ENCODE measurements at regions not wholly inside any gene's neighbourhood (a gene's known extent, or its start where the extent isn't known, plus 50 kb on each side); places are given as distances from the start of the nearest gene placed in this dataset.
A peak's percentile ranks its signal among the peaks of the same experiment; 100 is the strongest.
"Not testable (repeated sequence)": the region's sequence is repeated elsewhere in the genome, so short reads cannot be mapped to it uniquely, and the experiment has no call there.

DNA sequence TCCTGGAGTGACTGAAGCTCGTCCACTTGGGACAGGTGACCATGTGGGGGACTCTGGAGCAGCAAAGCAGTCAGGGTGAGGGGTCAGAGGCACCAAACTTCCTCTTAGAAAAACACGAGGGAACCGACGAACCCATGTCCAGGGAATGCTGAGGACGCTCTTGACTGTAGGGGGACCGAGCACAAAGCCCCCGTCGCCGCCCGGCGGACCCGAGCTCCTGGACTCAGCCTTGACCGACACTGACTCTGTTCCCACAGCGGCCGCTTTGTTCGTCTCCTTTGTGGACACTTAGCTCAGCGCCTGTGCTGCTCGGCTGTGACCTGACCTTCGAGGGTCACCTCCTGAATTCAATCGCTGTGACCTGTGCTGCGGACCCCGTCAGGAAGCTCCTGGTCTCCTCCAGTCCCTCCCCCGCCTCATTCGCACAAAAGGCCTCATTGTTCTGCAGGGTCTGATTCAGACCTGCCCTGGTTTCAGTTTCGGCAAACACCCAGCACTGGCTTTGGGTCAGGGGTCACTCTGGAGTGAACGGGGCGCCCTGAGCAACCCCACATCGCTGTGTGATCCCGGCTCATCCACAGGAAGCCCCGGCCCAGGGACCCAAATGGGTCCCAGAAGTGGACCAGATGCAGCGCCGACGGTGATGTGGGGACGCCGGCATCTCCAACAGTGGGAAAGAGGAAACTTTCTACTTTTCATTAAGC is 454.8 kb downstream of the PREX1 start:
- H3K4me3 ChIP-seq; ATAC-seq (replicated peaks in 6 of 8); in situ Hi-C loops (cut with MboI; ENCODE audit: low pct_unique_long_range_greater_than_20kb in 2 of 9, low sequenced_read_pairs in 9 of 9, unreplicated experiment in 9 of 9); H3K27ac ChIP-seq: not testable (repeated sequence)
- WGBS, 10 experiments: 33 to 84% (median 61%) methylated on average over 1 to 8 of the region's 35 CpGs; no CpG with 5 or more reads in 2 of the 10 experiments
- peaks cover 61 to 90% of the 10 kb centered on the region in 2 donors for H3K4me1 ChIP-seq (replicated peaks in 1 of 2)

DNA sequence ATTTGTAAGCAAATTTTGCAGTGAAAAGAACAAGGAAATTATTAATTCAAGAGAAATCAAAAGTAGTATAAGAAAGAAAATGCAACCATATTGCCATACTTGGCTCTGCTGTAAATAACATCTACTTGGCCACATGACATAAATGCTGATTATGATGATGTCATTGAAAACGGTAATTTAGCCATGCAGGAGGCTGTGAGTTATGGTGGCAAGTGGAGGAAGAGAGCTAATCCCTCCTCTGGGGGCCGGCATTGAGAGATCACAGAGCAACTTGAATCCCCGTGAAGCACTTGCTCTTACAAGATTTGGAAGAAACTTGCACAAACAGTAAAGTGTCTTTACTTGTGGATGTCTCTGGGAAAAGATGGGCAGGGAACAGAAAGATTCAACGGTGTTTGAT is 456.6 kb downstream of the PREX1 start:
- H3K27ac ChIP-seq: no peak overlapping the region
- in situ Hi-C loops (cut with MboI; ENCODE audit: low pct_unique_long_range_greater_than_20kb in 2 of 9, low sequenced_read_pairs in 9 of 9, unreplicated experiment in 9 of 9): no loop called here
- no peak overlapping the region for H3K4me3 ChIP-seq
- H3K4me1 ChIP-seq (replicated peaks in 1 of 2): peaks cover 63 to 80% of the 10 kb centered on the region in 2 donors
- ATAC-seq (replicated peaks in 6 of 8): peak in 3 of 8 experiments; percentile 12 to 35 (median 22)
- 50 to 93% (median 78%) methylated on average over 1 to 4 of the region's 4 CpGs; no CpG with 5 or more reads in 2 of the 10 experiments for WGBS, 10 experiments

DNA sequence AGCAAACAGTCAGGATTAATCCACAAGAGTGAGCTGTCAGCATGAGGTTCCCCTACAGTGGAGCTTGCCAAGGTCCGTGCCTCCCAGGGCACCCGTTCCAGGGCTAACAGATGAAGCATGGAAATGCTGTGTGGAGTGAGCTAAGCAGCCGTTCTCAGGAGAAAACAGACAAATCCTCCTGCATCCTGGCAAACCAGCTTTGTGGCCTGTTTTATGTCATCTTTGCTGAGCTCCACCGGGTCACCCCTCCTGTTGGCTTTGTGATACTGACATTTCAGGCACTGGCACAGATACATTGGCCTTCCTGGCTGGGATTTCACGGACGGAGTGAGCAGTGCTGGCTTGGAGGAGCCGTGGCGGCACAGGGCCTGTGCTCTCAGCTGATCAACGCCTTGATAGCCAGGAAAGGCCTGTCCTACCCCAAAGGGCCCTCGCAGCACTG is 459.2 kb downstream of the PREX1 start:
- in situ Hi-C loops (cut with MboI; ENCODE audit: low pct_unique_long_range_greater_than_20kb in 2 of 9, low sequenced_read_pairs in 9 of 9, unreplicated experiment in 9 of 9); H3K4me3 ChIP-seq: not testable (repeated sequence)
- Histone ChIP-seq H3K27ac (peak overlapping the region; percentile 38 to 49), H3K4me1 (replicated peaks in 1 of 2) (peaks cover 37 to 54% of the 10 kb centered on the region in 2 donors)
- peak in 5 of 8 experiments; percentile 11 to 35 (median 27) for ATAC-seq (replicated peaks in 6 of 8)
- 0 to 100% (median 83%) methylated on average over 1 to 2 of the region's 10 CpGs; no CpG with 5 or more reads in 7 of the 10 experiments for WGBS, 10 experiments

DNA sequence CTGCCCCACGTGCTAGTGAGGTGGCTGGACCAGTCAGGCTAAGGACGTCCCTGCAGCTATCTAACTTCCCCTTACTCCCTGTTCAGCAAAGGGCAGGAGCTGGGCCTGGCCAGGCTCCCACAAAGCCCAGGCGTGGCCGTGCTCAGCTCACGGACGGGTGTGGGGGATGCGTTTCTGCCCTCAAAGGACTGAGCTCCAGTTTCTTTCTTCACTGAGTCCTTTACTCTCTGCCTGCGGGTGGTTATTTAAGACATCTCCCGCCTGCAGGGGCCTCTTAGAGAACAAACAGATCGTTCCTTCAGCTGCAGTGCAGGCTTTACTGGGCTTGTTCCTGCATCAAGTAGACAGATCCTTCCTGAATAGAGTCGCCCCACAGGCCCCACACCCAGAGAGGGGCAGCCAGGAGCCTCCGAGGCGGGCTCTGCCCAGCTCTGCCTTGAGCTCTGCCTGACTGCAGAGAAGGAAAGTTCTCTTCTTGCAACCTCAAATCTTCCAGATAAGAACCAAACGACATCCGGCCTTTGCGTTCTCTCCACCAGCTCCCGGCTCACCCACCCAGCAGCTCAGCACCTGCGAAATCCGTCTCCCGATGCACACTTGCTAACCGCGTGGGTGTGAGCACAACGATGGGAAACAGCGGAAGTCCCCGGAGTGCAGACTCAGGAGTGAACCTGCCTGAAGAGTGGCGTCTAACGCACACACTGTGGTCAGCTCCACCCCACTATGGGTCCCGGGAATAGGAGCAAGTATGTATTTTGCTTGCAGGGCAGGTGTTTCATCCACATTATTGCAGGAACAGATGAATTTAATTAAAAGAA is 460.0 kb downstream of the PREX1 start:
- H3K4me1 ChIP-seq (replicated peaks in 1 of 2): peaks cover 30 to 46% of the 10 kb centered on the region in 2 donors
- in situ Hi-C loops (cut with MboI; ENCODE audit: low pct_unique_long_range_greater_than_20kb in 2 of 9, low sequenced_read_pairs in 9 of 9, unreplicated experiment in 9 of 9); H3K4me3 ChIP-seq: not testable (repeated sequence)
- H3K27ac ChIP-seq: peak overlapping the region in 1 of 2 donors; percentile 16
- no CpG with 5 or more reads among the region's 28 CpGs for WGBS, 10 experiments
- peak; percentile 30 to 79 (median 54) for ATAC-seq (replicated peaks in 6 of 8)

DNA sequence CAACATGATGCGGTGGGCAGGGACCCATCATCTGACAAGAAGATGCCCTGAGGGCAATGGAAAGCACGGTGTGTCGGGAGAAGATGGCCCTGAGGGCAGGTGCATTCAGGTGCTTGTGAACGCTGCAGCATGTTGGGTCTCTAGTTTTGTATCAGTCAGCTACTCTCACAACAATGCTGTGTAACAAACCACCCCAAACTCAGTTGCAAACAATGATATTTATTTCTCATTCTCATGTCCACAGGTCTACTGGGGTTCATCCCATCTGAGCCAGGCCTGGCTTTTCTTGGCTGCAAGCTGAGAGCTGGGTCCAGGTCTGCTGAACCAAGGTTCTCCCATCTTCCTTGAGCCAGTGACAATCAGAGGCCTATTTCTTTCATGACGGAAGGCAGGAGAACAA is 461.6 kb downstream of the PREX1 start:
- no peak for ATAC-seq (replicated peaks in 6 of 8)
- in situ Hi-C loops (cut with MboI; ENCODE audit: low pct_unique_long_range_greater_than_20kb in 2 of 9, low sequenced_read_pairs in 9 of 9, unreplicated experiment in 9 of 9): no loop called here
- Histone ChIP-seq H3K4me1 (replicated peaks in 1 of 2) (peaks cover 27 to 37% of the 10 kb centered on the region in 2 donors), H3K27ac (no peak overlapping the region), H3K4me3 (no peak overlapping the region)
- WGBS, 10 experiments: 56 to 100% (median 100%) methylated on average over 1 to 4 of the region's 5 CpGs; no CpG with 5 or more reads in 4 of the 10 experiments

DNA sequence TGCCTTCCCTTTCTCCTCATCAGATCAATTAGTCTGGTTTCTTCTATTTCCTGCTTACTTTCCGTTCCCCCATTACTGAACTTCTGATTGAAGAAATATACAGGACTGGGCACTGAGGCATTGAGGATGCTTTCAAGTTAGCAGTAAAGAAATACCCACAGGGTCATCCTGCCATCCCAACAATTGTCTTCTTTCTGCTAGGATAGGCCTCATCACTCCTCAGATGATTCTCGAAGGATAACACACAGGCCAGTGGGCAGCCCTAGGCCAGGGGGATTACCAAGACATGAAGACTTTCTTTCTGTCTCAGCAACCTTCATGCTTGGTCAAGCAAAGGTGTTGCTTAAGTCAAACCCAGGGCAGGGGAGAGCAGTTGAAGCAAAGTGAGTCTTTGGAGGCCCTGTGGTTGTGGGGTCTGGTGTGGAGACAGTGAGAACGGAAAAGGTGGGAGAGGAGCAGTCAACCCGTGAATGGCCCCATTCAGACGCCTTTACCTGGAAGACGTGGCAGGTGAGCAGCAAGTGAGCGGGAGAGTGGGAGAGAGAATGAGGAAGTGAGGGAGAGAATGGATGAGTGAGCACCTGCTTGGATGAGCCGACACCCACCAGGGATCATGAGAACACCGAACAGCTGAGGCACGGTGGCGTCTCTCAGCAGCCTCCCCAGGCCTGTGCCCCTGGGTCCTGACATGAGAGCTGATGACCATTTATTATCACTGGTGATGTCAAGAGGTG is 462.9 kb downstream of the PREX1 start:
- in situ Hi-C loops (cut with MboI; ENCODE audit: low pct_unique_long_range_greater_than_20kb in 2 of 9, low sequenced_read_pairs in 9 of 9, unreplicated experiment in 9 of 9): no loop called here
- no peak for ATAC-seq (replicated peaks in 6 of 8)
- Histone ChIP-seq H3K27ac (no peak overlapping the region), H3K4me3 (no peak overlapping the region), H3K4me1 (replicated peaks in 1 of 2) (peaks cover 24 to 32% of the 10 kb centered on the region in 2 donors)
- WGBS, 10 experiments: 38 to 100% (median 100%) methylated on average over 1 to 3 of the region's 11 CpGs; no CpG with 5 or more reads in 1 of the 10 experiments

DNA sequence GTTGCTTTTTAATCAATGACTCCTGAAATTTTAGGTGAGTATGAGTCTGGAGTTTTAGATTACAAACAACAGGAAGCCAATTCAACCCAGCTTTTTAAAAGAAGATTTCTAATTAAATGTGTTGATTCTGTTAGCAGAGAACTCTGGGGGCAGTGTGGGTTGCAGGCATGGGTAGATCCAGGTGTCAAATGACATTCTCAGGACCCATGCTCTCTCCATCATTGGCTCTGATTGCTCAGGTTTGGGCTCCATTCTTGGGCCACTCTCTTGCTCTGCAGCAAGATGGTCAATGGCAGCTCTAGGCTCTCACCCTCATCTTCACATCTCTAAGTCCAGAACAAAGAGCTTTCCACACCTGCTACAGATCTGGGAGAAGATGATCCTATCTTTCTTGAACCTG is 463.7 kb downstream of the PREX1 start:
- H3K4me1 ChIP-seq (replicated peaks in 1 of 2): peaks cover 26 to 28% of the 10 kb centered on the region in 2 donors
- in situ Hi-C loops (cut with MboI; ENCODE audit: low pct_unique_long_range_greater_than_20kb in 2 of 9, low sequenced_read_pairs in 9 of 9, unreplicated experiment in 9 of 9): no loop called here
- H3K4me3 ChIP-seq: no peak overlapping the region
- ATAC-seq (replicated peaks in 6 of 8): no peak
- no peak overlapping the region for H3K27ac ChIP-seq

DNA sequence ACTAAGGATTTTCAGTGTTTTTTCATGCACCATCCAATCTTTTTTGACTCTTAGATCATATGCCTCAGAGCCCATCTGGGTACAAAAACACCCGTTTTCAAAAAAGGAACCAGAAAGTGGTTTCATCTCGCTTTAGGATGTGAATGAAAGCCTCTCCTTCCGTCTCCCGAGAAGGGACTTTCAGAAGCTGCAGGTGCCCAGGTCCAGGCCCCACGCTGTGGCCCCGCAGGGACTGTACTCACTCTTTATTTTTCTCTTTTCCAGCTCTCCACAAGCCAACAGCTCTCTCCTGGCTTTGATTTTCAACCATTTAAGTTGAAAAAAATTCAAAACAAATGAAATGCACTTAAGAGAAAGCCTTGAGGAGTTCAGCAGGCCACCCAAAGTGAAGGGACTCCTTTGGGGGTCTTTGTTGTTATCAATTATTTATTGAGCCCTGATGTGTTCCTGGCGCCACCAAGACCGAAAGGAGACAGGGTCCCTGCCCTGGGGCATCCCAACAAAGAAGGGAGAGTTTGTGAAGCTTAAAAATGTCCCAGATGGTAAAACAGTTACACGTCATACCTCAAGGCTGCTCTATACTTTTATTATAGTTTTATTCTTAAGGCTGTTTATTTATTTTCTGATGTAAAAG is 467.3 kb downstream of the PREX1 start:
- no peak for ATAC-seq (replicated peaks in 6 of 8)
- H3K27ac ChIP-seq: no peak overlapping the region
- H3K4me3 ChIP-seq: no peak overlapping the region
- WGBS, 10 experiments: 17 to 83% (median 62%) methylated on average over 2 to 9 of the region's 9 CpGs
- peaks cover 13 to 14% of the 10 kb centered on the region in 2 donors for H3K4me1 ChIP-seq (replicated peaks in 1 of 2)
- in situ Hi-C loops (cut with MboI; ENCODE audit: low pct_unique_long_range_greater_than_20kb in 2 of 9, low sequenced_read_pairs in 9 of 9, unreplicated experiment in 9 of 9): no loop called here

DNA sequence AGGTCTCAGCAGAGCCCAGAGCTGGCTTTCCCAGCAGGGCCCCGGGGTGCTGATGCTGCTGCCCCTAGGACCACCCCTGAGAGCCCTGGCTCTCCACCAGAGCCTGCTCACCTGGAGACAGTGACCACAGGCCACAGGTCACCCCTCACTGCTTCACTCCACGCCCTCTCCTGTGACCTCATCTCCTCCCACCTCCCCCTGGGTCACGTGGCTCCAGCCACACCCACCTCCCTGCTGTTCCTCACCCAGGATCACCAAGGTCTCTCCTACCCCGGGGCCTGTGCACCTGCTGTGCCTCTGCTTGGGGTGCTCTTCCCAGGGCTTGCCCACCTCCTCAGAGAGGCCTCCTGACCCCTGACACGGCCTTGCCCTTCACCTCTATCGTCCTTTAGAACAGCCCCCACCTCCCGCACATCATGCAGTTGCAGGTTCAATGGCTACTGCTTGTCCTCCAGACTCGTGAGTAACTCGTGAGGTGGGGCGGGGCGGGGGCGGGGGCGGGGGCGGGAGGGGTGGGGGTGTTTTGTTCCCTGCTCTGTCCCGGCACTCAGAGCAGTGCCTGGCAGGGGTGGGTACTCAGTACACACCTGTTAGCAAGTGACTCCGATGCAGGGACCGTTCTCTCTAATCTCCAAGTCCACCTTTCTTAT is 468.0 kb downstream of the PREX1 start:
- 8 to 100% (median 75%) methylated on average over 1 to 2 of the region's 17 CpGs; no CpG with 5 or more reads in 3 of the 10 experiments for WGBS, 10 experiments
- in situ Hi-C loops (cut with MboI; ENCODE audit: low pct_unique_long_range_greater_than_20kb in 2 of 9, low sequenced_read_pairs in 9 of 9, unreplicated experiment in 9 of 9): no loop called here
- Histone ChIP-seq H3K4me3 (no peak overlapping the region), H3K4me1 (replicated peaks in 1 of 2) (peaks cover 13 to 14% of the 10 kb centered on the region in 2 donors), H3K27ac (peak overlapping the region in 1 of 2 donors; percentile 5)
- ATAC-seq (replicated peaks in 6 of 8): peak in 7 of 8 experiments; percentile 21 to 86 (median 62)

DNA sequence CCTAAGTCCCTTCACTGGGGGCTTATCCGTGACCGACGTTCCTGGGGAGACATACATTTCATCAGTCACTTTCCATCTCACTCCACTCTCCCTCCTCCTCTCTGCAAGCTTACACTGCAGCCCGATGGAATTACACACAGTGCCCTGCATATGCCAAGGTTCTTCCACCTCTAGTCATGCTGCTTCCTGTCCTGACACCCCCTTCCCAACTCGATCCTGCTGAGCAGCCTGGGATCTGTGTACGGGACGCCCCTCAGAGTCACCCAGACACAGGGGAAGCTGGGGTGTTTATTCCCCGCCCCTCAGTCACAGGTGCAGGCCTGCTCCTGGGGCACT is 468.8 kb downstream of the PREX1 start:
- in situ Hi-C loops (cut with MboI; ENCODE audit: low pct_unique_long_range_greater_than_20kb in 2 of 9, low sequenced_read_pairs in 9 of 9, unreplicated experiment in 9 of 9); H3K4me3 ChIP-seq; H3K27ac ChIP-seq: not testable (repeated sequence)
- H3K4me1 ChIP-seq (replicated peaks in 1 of 2): peaks cover 13 to 14% of the 10 kb centered on the region in 2 donors
- WGBS, 10 experiments: no CpG with 5 or more reads among the region's 8 CpGs
- peak in 4 of 8 experiments; percentile 28 to 64 (median 44) for ATAC-seq (replicated peaks in 6 of 8)

DNA sequence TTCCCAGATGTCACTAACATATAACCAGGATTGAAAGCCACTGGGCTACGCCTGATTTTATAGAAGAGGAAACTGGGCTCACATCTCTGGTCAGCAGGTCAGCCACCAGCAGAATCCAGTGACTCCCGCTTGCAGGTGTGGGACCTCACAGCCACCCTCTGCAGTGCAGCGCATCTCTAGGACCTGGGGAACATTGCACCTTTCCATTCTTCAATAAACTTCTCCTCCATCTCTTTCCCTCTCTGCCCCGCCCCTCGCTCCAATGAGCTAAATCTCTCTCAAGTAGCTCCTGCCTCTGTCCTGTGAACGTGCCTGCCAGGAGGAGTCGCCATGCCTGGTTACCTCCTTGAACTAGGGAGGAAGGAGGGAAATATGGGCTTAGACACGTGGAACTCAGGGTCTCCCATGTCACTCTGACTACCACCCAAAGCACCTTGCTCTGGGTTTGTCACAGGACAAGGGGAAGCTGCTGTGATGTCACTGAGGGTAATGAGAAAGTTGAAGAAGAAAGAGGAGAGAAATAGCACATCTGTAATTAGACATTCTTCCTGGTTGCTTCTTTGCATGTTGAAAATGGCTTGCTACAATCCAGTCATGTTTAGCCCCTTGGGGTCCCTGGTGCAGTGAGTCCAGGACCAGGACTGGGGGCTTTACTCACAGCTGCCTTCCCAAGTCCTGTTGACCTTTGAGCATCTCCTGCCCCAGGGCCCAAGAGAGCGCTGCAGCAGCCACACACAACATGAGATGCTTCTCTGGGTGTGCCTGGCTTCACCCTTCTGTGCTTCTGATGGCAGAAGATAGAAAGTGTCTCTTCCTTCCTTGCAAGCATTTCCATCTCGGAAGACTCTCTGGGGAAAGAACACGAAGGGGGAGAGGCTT is 469.4 kb downstream of the PREX1 start:
- in situ Hi-C loops (cut with MboI; ENCODE audit: low pct_unique_long_range_greater_than_20kb in 2 of 9, low sequenced_read_pairs in 9 of 9, unreplicated experiment in 9 of 9): no loop called here
- Histone ChIP-seq H3K4me1 (replicated peaks in 1 of 2) (peaks cover 13 to 14% of the 10 kb centered on the region in 2 donors), H3K27ac (no peak overlapping the region), H3K4me3 (no peak overlapping the region)
- ATAC-seq (replicated peaks in 6 of 8): peak in 2 of 8 experiments; percentile 4 to 19
- 50 to 100% (median 80%) methylated on average over 1 to 8 of the region's 11 CpGs; no CpG with 5 or more reads in 1 of the 10 experiments for WGBS, 10 experiments

Data from motor neuron (in vitro differentiated cells).